H1 (cell line): ENCODE measurements at regions not wholly inside any gene's neighbourhood (a gene's known extent, or its start where the extent isn't known, plus 50 kb on each side); places are given as distances from the start of the nearest gene placed in this dataset.

Source experiments
- CTCF ChIA-PET: fragments of 300-600 bp; sonication (Branson Sonifier 250); formaldehyde crosslinking; loops from one replicate; lab custom pipeline; 2021; ENCODE audit not compliant: partially characterized antibody; lab: Charles Lee
- POLR2A ChIA-PET: fragments of 300-600 bp; sonication (Branson Sonifier 250); formaldehyde crosslinking; loops from one replicate; lab custom pipeline; 2021; ENCODE audit warnings: inconsistent platforms; ENCODE audit not compliant: partially characterized antibody; lab: Charles Lee
- DNase-seq, 2 experiments: peaks; one replicate each; pipeline versions ENCODE4 v3.0.0 to v3.0.0-alpha.2; 2010 to 2022; ENCODE audit warnings: low spot score in 2 of 2, low read depth in 1 of 2, mixed read lengths in 1 of 2
- FAIRE-seq: peaks from 2 replicates; lab custom pipeline; 2011; peaks lifted over from hg19 to GRCh38; lab: Jason Lieb, UNC
- H2AFZ ChIP-seq: 2 replicates; pipeline ENCODE4 v1.8.1; 2012; ENCODE audit warnings: low read length, inconsistent platforms
- H2AK5ac ChIP-seq: 2 replicates; pipeline ENCODE4 v1.6.1; 2013; ENCODE audit warnings: low read depth, low read length
- H2BK120ac ChIP-seq: replicated peaks from 2 replicates; pipeline ENCODE3; 2013; ENCODE audit warnings: low read depth, low read length, inconsistent platforms
- H2BK12ac ChIP-seq: 2 replicates; pipeline ENCODE4 v1.6.1; 2013; ENCODE audit warnings: low read depth, low read length
- H2BK15ac ChIP-seq: 2 replicates; pipeline ENCODE4 v1.6.1; 2013; ENCODE audit warnings: low read length
- H2BK20ac ChIP-seq: 2 replicates; pipeline ENCODE4 v1.6.1; 2013; ENCODE audit warnings: low read length
- H2BK5ac ChIP-seq: 2 replicates; pipeline ENCODE4 v1.6.1; 2013; ENCODE audit warnings: low read depth, low read length
- H3K14ac ChIP-seq: 2 replicates; pipeline ENCODE4 v1.6.1; 2013; ENCODE audit warnings: inconsistent platforms; ENCODE audit not compliant: insufficient read length
- H3K18ac ChIP-seq: 2 replicates; pipeline ENCODE4 v1.6.1; 2013; ENCODE audit warnings: low read length; ENCODE audit errors: extremely low read depth
- H3K23ac ChIP-seq: 2 replicates; pipeline ENCODE4 v1.6.1; 2013; ENCODE audit warnings: inconsistent platforms; ENCODE audit not compliant: insufficient read length
- H3K23me2 ChIP-seq: 2 replicates; pipeline ENCODE4 v1.6.1; 2013; ENCODE audit warnings: low read depth, low read length
- H3K27ac ChIP-seq: 2 replicates; pipeline ENCODE4 v1.6.1; 2011; ENCODE audit warnings: low read depth, low read length, inconsistent platforms
- H3K27me3 ChIP-seq, 4 experiments: replicated peaks in 1 of 4; 1 replicate in 1 of 4; 2 replicates in 3 of 4; pipeline versions ENCODE4 v1.6.1 to v1.8.1; 2011 to 2013; ENCODE audit warnings: low read length in 3 of 4, mild to moderate bottlenecking in 3 of 4, inconsistent platforms in 2 of 4, mixed read lengths in 2 of 4, moderate library complexity in 1 of 4; ENCODE audit not compliant: control insufficient read depth in 3 of 4, insufficient read depth in 3 of 4; ENCODE audit errors: extremely low read depth in 1 of 4
- H3K36me3 ChIP-seq, 4 experiments: 2 replicates each; pipeline versions ENCODE4 v1.6.1 to v1.8.1; 2011 to 2013; ENCODE audit warnings: mild to moderate bottlenecking in 4 of 4, low read length in 3 of 4, moderate library complexity in 2 of 4, control low read depth in 1 of 4, inconsistent platforms in 1 of 4; ENCODE audit not compliant: insufficient read depth in 4 of 4, control insufficient read depth in 2 of 4
- H3K4ac ChIP-seq: replicated peaks from 2 replicates; pipeline ENCODE3; 2013; ENCODE audit warnings: low read length, low read depth, mixed read lengths, inconsistent platforms; ENCODE audit not compliant: insufficient read length
- H3K4me1 ChIP-seq, 4 experiments: replicated peaks in 1 of 4; 1 replicate in 1 of 4; 2 replicates in 3 of 4; pipeline versions ENCODE4 v1.6.1 to v1.8.1; 2011 to 2013; ENCODE audit warnings: low read length in 3 of 4, inconsistent platforms in 2 of 4, mixed read lengths in 1 of 4; ENCODE audit not compliant: insufficient read depth in 4 of 4, control insufficient read depth in 3 of 4
- H3K4me2 ChIP-seq, 2 experiments: 2 replicates each; pipeline versions ENCODE4 v1.6.1 to v1.8.1; 2011 to 2013; ENCODE audit warnings: low read depth in 2 of 2, low read length in 2 of 2, control low read depth in 1 of 2, inconsistent platforms in 1 of 2, mild to moderate bottlenecking in 1 of 2; ENCODE audit not compliant: insufficient read depth in 1 of 2
- H3K4me3 ChIP-seq, 4 experiments: fragments of 200-600, 300-600 bp in 1 of 4; sonication (generic), shearing (Covaris generic), sonication (Bioruptor Twin) in 1 of 4; 2 replicates each; pipeline versions ENCODE4 v1.5.1 to v1.8.1; 2011 to 2016; ENCODE audit warnings: low read length in 4 of 4, low read depth in 3 of 4, control low read depth in 2 of 4, inconsistent platforms in 2 of 4, mild to moderate bottlenecking in 2 of 4, mixed read lengths in 1 of 4, moderate library complexity in 1 of 4; ENCODE audit not compliant: insufficient read depth in 2 of 4; ENCODE audit errors: extremely low read depth in 1 of 4
- H3K56ac ChIP-seq: replicated peaks from 2 replicates; pipeline ENCODE3; 2013; ENCODE audit warnings: low read depth, mild to moderate bottlenecking, mixed read lengths, low read length, inconsistent platforms; ENCODE audit not compliant: insufficient read length
- H3K79me1 ChIP-seq: 2 replicates; pipeline ENCODE4 v1.6.1; 2013; ENCODE audit warnings: low read depth, low read length, control low read depth
- H3K79me2 ChIP-seq, 2 experiments: 2 replicates each; pipeline versions ENCODE4 v1.6.1 to v1.8.1; 2012 to 2013; ENCODE audit warnings: low read length in 2 of 2, mild to moderate bottlenecking in 2 of 2, inconsistent platforms in 1 of 2; ENCODE audit not compliant: insufficient read depth in 2 of 2, control insufficient read depth in 1 of 2
- H3K9ac ChIP-seq, 4 experiments: replicated peaks in 1 of 4; 1 replicate in 1 of 4; 2 replicates in 3 of 4; pipeline versions ENCODE4 v1.6.1 to v1.8.1; 2011 to 2013; ENCODE audit warnings: low read depth in 3 of 4, low read length in 3 of 4, control low read depth in 2 of 4, mild to moderate bottlenecking in 2 of 4, moderate library complexity in 2 of 4, inconsistent platforms in 1 of 4; ENCODE audit errors: extremely low read depth in 1 of 4
- H3K9me3 ChIP-seq, 2 experiments: 2 replicates each; pipeline versions ENCODE4 v1.6.1 to v1.8.1; 2012 to 2013; ENCODE audit warnings: mild to moderate bottlenecking in 2 of 2, moderate library complexity in 2 of 2, control low read depth in 1 of 2, inconsistent platforms in 1 of 2, low read depth in 1 of 2, low read length in 1 of 2, mixed read lengths in 1 of 2; ENCODE audit not compliant: insufficient read depth in 2 of 2
- H4K20me1 ChIP-seq, 2 experiments: replicated peaks in 1 of 2; 2 replicates each; pipeline versions ENCODE3 to v1.8.1; 2011 to 2013; ENCODE audit warnings: inconsistent platforms in 2 of 2, low read length in 2 of 2, mild to moderate bottlenecking in 1 of 2; ENCODE audit not compliant: insufficient read depth in 2 of 2, control insufficient read depth in 1 of 2
- H4K5ac ChIP-seq: 2 replicates; pipeline ENCODE4 v1.6.1; 2013; ENCODE audit warnings: low read length, low read depth, mixed read lengths, inconsistent platforms; ENCODE audit not compliant: insufficient read length
- H4K8ac ChIP-seq: 2 replicates; pipeline ENCODE4 v1.8.0; 2013; ENCODE audit warnings: mild to moderate bottlenecking, moderate library complexity, low read length, inconsistent platforms; ENCODE audit not compliant: insufficient read depth; ENCODE audit errors: extremely low read depth
- H4K91ac ChIP-seq: replicated peaks from 2 replicates; pipeline ENCODE3; 2013; ENCODE audit warnings: low read length, mixed read lengths, inconsistent platforms; ENCODE audit not compliant: insufficient read length
- BCL11A ChIP-seq, 2 experiments: IDR thresholded peaks; one replicate each; pipeline ENCODE4 v1.6.1; 2011; ENCODE audit warnings: low read depth in 2 of 2, low read length in 2 of 2, mild to moderate bottlenecking in 2 of 2
- BRCA1 ChIP-seq: IDR thresholded peaks from 2 replicates; pipeline ENCODE4 v1.6.1; 2012; ENCODE audit warnings: low read depth, low read length, improper control_type of control experiment
- CHD2 ChIP-seq: IDR thresholded peaks from 2 replicates; pipeline ENCODE4 v1.6.1; 2012; ENCODE audit warnings: low read length, improper control_type of control experiment
- EP300 ChIP-seq, 2 experiments: IDR thresholded peaks; 1 replicate in 1 of 2; 2 replicates in 1 of 2; pipeline ENCODE4 v1.6.1; 2011 to 2012; ENCODE audit warnings: low read depth in 2 of 2, low read length in 2 of 2, mild to moderate bottlenecking in 2 of 2, borderline replicate concordance in 1 of 2, inconsistent platforms in 1 of 2, moderate library complexity in 1 of 2
- JUN ChIP-seq: IDR thresholded peaks from 2 replicates; pipeline ENCODE4 v1.6.1; 2011; ENCODE audit warnings: low read depth, mild to moderate bottlenecking, improper control_type of control experiment, low read length
- MAFK ChIP-seq: IDR thresholded peaks from 2 replicates; pipeline ENCODE4 v1.6.1; 2012; ENCODE audit warnings: low read depth, mild to moderate bottlenecking, improper control_type of control experiment, low read length
- RNF2 ChIP-seq: fragments of 200-900, 300-1000 bp; sonication (generic); IDR thresholded peaks from 2 replicates; pipeline ENCODE4 v1.7.1; 2016; ENCODE audit warnings: borderline replicate concordance, low read depth, mild to moderate bottlenecking, antibody characterized with exemption, low read length; ENCODE audit not compliant: poor library complexity, severe bottlenecking; ENCODE audit errors: missing control alignments
- SIRT6 ChIP-seq: IDR thresholded peaks from one replicate; pipeline ENCODE4 v1.7.1; 2012; ENCODE audit warnings: low read length, inconsistent platforms
- TAF7 ChIP-seq: optimal IDR thresholded peaks from 2 replicates; pipeline ENCODE3; 2011; ENCODE audit warnings: low read depth, mild to moderate bottlenecking, inconsistent platforms, low read length, moderate library complexity, borderline replicate concordance
- ZNF274 ChIP-seq: IDR thresholded peaks from 2 replicates; pipeline ENCODE4 v1.7.0; 2012; ENCODE audit warnings: low read length, borderline replicate concordance; ENCODE audit errors: extremely low read depth
- WGBS, 2 experiments: shearing (Covaris generic) in 1 of 2; methylation state at CpG; one replicate each; pipeline versions ENCODE4 v1.1.6 to v1.1.7; 2013 to 2015; ENCODE audit warnings: low lambda C conversion rate in 2 of 2, mixed read lengths in 2 of 2, inconsistent platforms in 1 of 2, low coverage in 1 of 2, missing lambda C conversion rate in 1 of 2; ENCODE audit not compliant: insufficient replicate concordance in 2 of 2, insufficient coverage in 1 of 2, insufficient read length in 1 of 2; ENCODE audit errors: extremely low coverage in 1 of 2, missing lambda C conversion rate in 1 of 2; 5-methylcytosine and 5-hydroxymethylcytosine counted together

- FAIRE-seq (no peak), DNase-seq (peak in 1 of 2 experiments; percentile 13)
- Histone ChIP-seq H4K8ac (no peak overlapping the region), H3K27me3 (peaks cover 0 to 3% (median under 1%) of the 10 kb centered on the region in 4 experiments; a peak in 3 of 7 replicates), H3K4me3 (no peak overlapping the region), H2BK120ac (no peak overlapping the region), H2AFZ (no peak overlapping the region), H4K5ac (no peak overlapping the region), H3K14ac (no peak overlapping the region), H3K27ac (no peak overlapping the region), H3K18ac (no peak overlapping the region), H3K9ac (no peak overlapping the region), H4K91ac (no peak overlapping the region), H2BK5ac (no peak overlapping the region), H3K9me3 (no peaks in the 10 kb centered on the region), H3K79me1 (no peaks in the 10 kb centered on the region), H3K56ac (no peak overlapping the region), H3K4ac (no peak overlapping the region), H2BK15ac (no peak overlapping the region), H3K4me1 (no peaks in the 10 kb centered on the region), H3K36me3 (no peaks in the 10 kb centered on the region), H2BK12ac (no peak overlapping the region), H4K20me1 (no peaks in the 10 kb centered on the region), H3K4me2 (no peak overlapping the region), H3K23ac (no peak overlapping the region), H2BK20ac (no peak overlapping the region), H2AK5ac (no peak overlapping the region), H3K23me2 (no peaks in the 10 kb centered on the region), H3K79me2 (no peaks in the 10 kb centered on the region)
- ChIA-PET CTCF (interaction anchor here (2.2 to 5.4 kb wide), 2 partner anchors 24 to 56 kb away, joined by 8 to 40 read pairs; no protein-coding TSS in a partner anchor), POLR2A (no interaction called here)
- WGBS, 2 experiments, result 98% methylated on average over 2 of the region's 2 CpGs; no CpG with 5 or more reads in 1 of the 2 experiments
- TF ChIP-seq SIRT6 (no peak), BCL11A (IDR thresholded peaks at IDR 0.05; ENCODE audit: low read depth in 2 of 2, low read length in 2 of 2) (no peak), RNF2 (no peak), ZNF274 (no peak), TAF7 (no peak), MAFK (no peak), EP300 (IDR thresholded peaks at IDR 0.05; ENCODE audit: borderline replicate concordance in 1 of 2, low read depth in 2 of 2, low read length in 2 of 2) (no peak), CHD2 (no peak), BRCA1 (no peak), JUN (no peak)
Measured at GRCh38 chr4:140304346-140304745, 69.1 kb upstream of the SCOC start.
